ENCODE measurements at regions not wholly inside any gene's neighbourhood (a gene's known extent, or its start where the extent isn't known, plus 50 kb on each side); places are given as distances from the start of the nearest gene placed in this dataset.

GRCh38 chr6:43915986-43916923, 146.2 kb downstream of the VEGFA start:
- H3K9me3 ChIP-seq (replicated peaks; ENCODE audit: control insufficient read depth, low read depth, low read length) = no peaks in the 10 kb centered on the region
- no peak overlapping the region for H3K4me3 ChIP-seq (ENCODE audit: low read length)
- H3K27me3 ChIP-seq (ENCODE audit: control insufficient read depth, insufficient read depth, low read length) = no peaks in the 10 kb centered on the region
- DNase-seq = no peak
- no peaks in the 10 kb centered on the region for H3K4me1 ChIP-seq (ENCODE audit: control insufficient read depth, insufficient read depth, low read length)
- no peaks in the 10 kb centered on the region for H3K36me3 ChIP-seq (ENCODE audit: control insufficient read depth, insufficient read depth, low read length)
- no peak overlapping the region for H3K27ac ChIP-seq (ENCODE audit: low read length)
- 92% methylated on average over 6 of the region's 8 CpGs for WGBS (ENCODE audit: insufficient coverage)

GRCh38 chr6:43915208-43915869, 145.3 kb downstream of the VEGFA start:
- no peaks in the 10 kb centered on the region for H3K9me3 ChIP-seq (replicated peaks; ENCODE audit: control insufficient read depth, low read depth, low read length)
- H3K36me3 ChIP-seq (ENCODE audit: control insufficient read depth, insufficient read depth, low read length) = no peaks in the 10 kb centered on the region
- DNase-seq = no peak
- no peak overlapping the region for H3K27ac ChIP-seq (ENCODE audit: low read length)
- no peaks in the 10 kb centered on the region for H3K4me1 ChIP-seq (ENCODE audit: control insufficient read depth, insufficient read depth, low read length)
- 68% methylated on average over 6 of the region's 7 CpGs for WGBS (ENCODE audit: insufficient coverage)
- no peaks in the 10 kb centered on the region for H3K27me3 ChIP-seq (ENCODE audit: control insufficient read depth, insufficient read depth, low read length)
- H3K4me3 ChIP-seq (ENCODE audit: low read length) = no peak overlapping the region

- Histone ChIP-seq H3K27me3 (ENCODE audit: control insufficient read depth, insufficient read depth, low read length) (no peaks in the 10 kb centered on the region), H3K27ac (ENCODE audit: low read length) (no peak overlapping the region), H3K4me1 (ENCODE audit: control insufficient read depth, insufficient read depth, low read length) (no peaks in the 10 kb centered on the region), H3K9me3 (replicated peaks; ENCODE audit: control insufficient read depth, low read depth, low read length) (no peaks in the 10 kb centered on the region), H3K36me3 (ENCODE audit: control insufficient read depth, insufficient read depth, low read length) (no peaks in the 10 kb centered on the region), H3K4me3 (ENCODE audit: low read length) (no peak overlapping the region)
- WGBS (ENCODE audit: insufficient coverage) = 87% methylated on average over 8 of the region's 11 CpGs
- no peak for DNase-seq
These were observed 144.5 kb downstream of the VEGFA start for GRCh38 chr6:43914272-43915147.

GRCh38 chr6:43913375-43914271, 143.6 kb downstream of the VEGFA start:
- whole genome bisulfite sequencing (ENCODE audit: insufficient coverage) = 81% methylated on average over 2 of the region's 4 CpGs
- Histone ChIP-seq H3K27me3 (ENCODE audit: control insufficient read depth, insufficient read depth, low read length) (no peaks in the 10 kb centered on the region), H3K27ac (ENCODE audit: low read length) (no peak overlapping the region), H3K4me1 (ENCODE audit: control insufficient read depth, insufficient read depth, low read length) (no peaks in the 10 kb centered on the region), H3K36me3 (ENCODE audit: control insufficient read depth, insufficient read depth, low read length) (no peaks in the 10 kb centered on the region), H3K4me3 (ENCODE audit: low read length) (no peak overlapping the region), H3K9me3 (replicated peaks; ENCODE audit: control insufficient read depth, low read depth, low read length) (no peaks in the 10 kb centered on the region)
- no peak for DNase-seq

- no peak for DNase-seq
- Histone ChIP-seq H3K27ac (ENCODE audit: low read length) (no peak overlapping the region), H3K9me3 (replicated peaks; ENCODE audit: control insufficient read depth, low read depth, low read length) (no peaks in the 10 kb centered on the region), H3K27me3 (ENCODE audit: control insufficient read depth, insufficient read depth, low read length) (no peaks in the 10 kb centered on the region), H3K4me3 (ENCODE audit: low read length) (no peak overlapping the region), H3K36me3 (ENCODE audit: control insufficient read depth, insufficient read depth, low read length) (no peaks in the 10 kb centered on the region), H3K4me1 (ENCODE audit: control insufficient read depth, insufficient read depth, low read length) (peaks cover 3% of the 10 kb centered on the region)
- 81% methylated on average over 9 of the region's 14 CpGs for WGBS (ENCODE audit: insufficient coverage)
These were observed 142.8 kb downstream of the VEGFA start for GRCh38 chr6:43912598-43913371.

- no peak overlapping the region for H3K27ac ChIP-seq (ENCODE audit: low read length)
- H3K4me1 ChIP-seq (ENCODE audit: control insufficient read depth, insufficient read depth, low read length) = peaks cover 6% of the 10 kb centered on the region
- WGBS (ENCODE audit: insufficient coverage) = 88% methylated on average over 4 of the region's 7 CpGs
- no peak overlapping the region for H3K4me3 ChIP-seq (ENCODE audit: low read length)
- no peaks in the 10 kb centered on the region for H3K36me3 ChIP-seq (ENCODE audit: control insufficient read depth, insufficient read depth, low read length)
- no peaks in the 10 kb centered on the region for H3K27me3 ChIP-seq (ENCODE audit: control insufficient read depth, insufficient read depth, low read length)
- DNase-seq = no peak
- no peaks in the 10 kb centered on the region for H3K9me3 ChIP-seq (replicated peaks; ENCODE audit: control insufficient read depth, low read depth, low read length)
These were observed 142.1 kb downstream of the VEGFA start for GRCh38 chr6:43912116-43912577.

- Histone ChIP-seq H3K27ac (ENCODE audit: low read length) (no peak overlapping the region), H3K4me1 (ENCODE audit: control insufficient read depth, insufficient read depth, low read length) (peaks cover 6% of the 10 kb centered on the region), H3K9me3 (replicated peaks; ENCODE audit: control insufficient read depth, low read depth, low read length) (no peaks in the 10 kb centered on the region), H3K27me3 (ENCODE audit: control insufficient read depth, insufficient read depth, low read length) (no peaks in the 10 kb centered on the region), H3K36me3 (ENCODE audit: control insufficient read depth, insufficient read depth, low read length) (no peaks in the 10 kb centered on the region), H3K4me3 (ENCODE audit: low read length) (no peak overlapping the region)
- 33% methylated on average over 7 of the region's 8 CpGs for WGBS (ENCODE audit: insufficient coverage)
- DNase-seq = no peak
These were observed 141.5 kb downstream of the VEGFA start for GRCh38 chr6:43911354-43912115.

- H3K27ac ChIP-seq (ENCODE audit: low read length) = no peak overlapping the region
- WGBS (ENCODE audit: insufficient coverage) = 40% methylated on average over 4 of the region's 6 CpGs
- H3K4me1 ChIP-seq (ENCODE audit: control insufficient read depth, insufficient read depth, low read length) = peaks cover 6% of the 10 kb centered on the region
- H3K36me3 ChIP-seq (ENCODE audit: control insufficient read depth, insufficient read depth, low read length) = no peaks in the 10 kb centered on the region
- no peaks in the 10 kb centered on the region for H3K27me3 ChIP-seq (ENCODE audit: control insufficient read depth, insufficient read depth, low read length)
- H3K4me3 ChIP-seq (ENCODE audit: low read length) = no peak overlapping the region
- DNase-seq = no peak
- H3K9me3 ChIP-seq (replicated peaks; ENCODE audit: control insufficient read depth, low read depth, low read length) = no peaks in the 10 kb centered on the region
These were observed 140.8 kb downstream of the VEGFA start for GRCh38 chr6:43910638-43911353.

Data from muscle of leg (tissue), 3 donors.